Endodermal cell (in vitro differentiated cells): ENCODE measurements at regions not wholly inside any gene's neighbourhood (a gene's known extent, or its start where the extent isn't known, plus 50 kb on each side); places are given as distances from the start of the nearest gene placed in this dataset.

ENCODE experiments used
- DNase-seq: peaks from one replicate; pipeline ENCODE4 v3.0.0-alpha.2; 2017
- H3K27ac ChIP-seq: 2 replicates; pipeline ENCODE4 v1.5.1; 2013; ENCODE audit warnings: mild to moderate bottlenecking, low read depth, low read length, moderate library complexity
- H3K27me3 ChIP-seq: 2 replicates; pipeline ENCODE4 v1.6.1; 2013; ENCODE audit warnings: mild to moderate bottlenecking, low read length, moderate library complexity; ENCODE audit not compliant: insufficient read depth, control insufficient read depth, poor library complexity, severe bottlenecking
- H3K36me3 ChIP-seq: 2 replicates; pipeline ENCODE4 v1.7.0; 2013; ENCODE audit warnings: mild to moderate bottlenecking, low read length, moderate library complexity; ENCODE audit not compliant: control insufficient read depth, insufficient read depth
- H3K4me1 ChIP-seq: one replicate; pipeline ENCODE4 v1.7.0; 2013; ENCODE audit warnings: low read length; ENCODE audit not compliant: control insufficient read depth, insufficient read depth
- H3K4me3 ChIP-seq: 2 replicates; pipeline ENCODE4 v1.5.1; 2013; ENCODE audit warnings: mild to moderate bottlenecking, low read length, moderate library complexity
- H3K9ac ChIP-seq: 2 replicates; pipeline ENCODE4 v1.6.1; 2013; ENCODE audit warnings: mild to moderate bottlenecking, low read length, moderate library complexity; ENCODE audit not compliant: poor library complexity, severe bottlenecking; ENCODE audit errors: extremely low read depth
- H3K9me3 ChIP-seq: 2 replicates; pipeline ENCODE4 v1.6.1; 2013; ENCODE audit warnings: mild to moderate bottlenecking, low read length, moderate library complexity; ENCODE audit not compliant: control insufficient read depth
- H3K27ac Mint-ChIP-seq: 2 replicates; pipeline ENCODE4 v1.8.0; 2020; ENCODE audit warnings: mixed read lengths
- H3K27me3 Mint-ChIP-seq: 2 replicates; pipeline ENCODE4 v1.8.0; 2021; ENCODE audit warnings: mild to moderate bottlenecking, mixed read lengths; ENCODE audit not compliant: insufficient read depth
- H3K36me3 Mint-ChIP-seq: 2 replicates; pipeline ENCODE4 v1.8.0; 2020; ENCODE audit warnings: low read depth, mixed read lengths
- H3K4me1 Mint-ChIP-seq: 2 replicates; pipeline ENCODE4 v1.8.0; 2020; ENCODE audit warnings: mixed read lengths
- H3K4me3 Mint-ChIP-seq: 2 replicates; pipeline ENCODE4 v1.8.0; 2020; ENCODE audit warnings: mild to moderate bottlenecking, moderate library complexity, mixed read lengths
- H3K9me3 Mint-ChIP-seq: 2 replicates; pipeline ENCODE4 v1.8.0; 2020; ENCODE audit warnings: mild to moderate bottlenecking, mixed read lengths
- CTCF ChIP-seq: fragments of 200-600 bp; sonication (generic); conservative IDR thresholded peaks from 2 replicates; pipeline ENCODE4 v1.5.0; 2021; ENCODE audit warnings: antibody characterized with exemption, mild to moderate bottlenecking
- WGBS, 2 experiments: methylation state at CpG; one replicate each; pipeline versions ENCODE4 v1.1.5 to v1.1.7; 2013; ENCODE audit warnings: missing lambda C conversion rate in 2 of 2, mixed read lengths in 1 of 2; ENCODE audit not compliant: insufficient coverage in 1 of 2, insufficient read length in 1 of 2; 5-methylcytosine and 5-hydroxymethylcytosine counted together

DNA sequence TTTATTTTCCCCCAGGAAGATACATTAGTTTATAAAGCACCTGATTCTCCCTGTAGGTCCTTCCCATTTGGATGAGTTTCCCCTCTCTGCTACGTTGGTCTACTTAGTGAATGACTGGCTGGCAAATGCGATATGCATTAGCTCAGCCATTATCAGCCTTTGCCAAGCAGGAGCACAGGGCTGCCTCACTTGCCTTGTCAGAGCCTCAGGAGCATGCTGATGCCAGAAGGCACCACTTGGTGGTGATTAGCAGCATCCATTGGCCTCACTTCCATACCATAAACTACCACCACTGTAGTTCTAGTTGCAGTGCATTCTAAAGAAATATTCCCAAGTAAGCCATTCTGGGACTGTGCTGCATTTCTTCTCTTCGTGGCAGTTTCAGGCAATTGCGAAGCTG lies 442.8 kb upstream of the CHST9 start:
- peak; percentile 66 for TF ChIP-seq CTCF
- Histone ChIP-seq H3K9ac (no peak overlapping the region), H3K27me3 (no peaks in the 10 kb centered on the region), H3K4me3 (no peak overlapping the region), H3K27ac (no peak overlapping the region), H3K36me3 (no peaks in the 10 kb centered on the region), H3K9me3 (no peaks in the 10 kb centered on the region), H3K4me1 (no peaks in the 10 kb centered on the region)
- H3K9me3 Mint-ChIP-seq = no peaks in the 10 kb centered on the region
- no peak overlapping the region for H3K27ac Mint-ChIP-seq
- WGBS, 2 experiments = 87 to 88% methylated on average over 3 to 4 of the region's 4 CpGs
- peaks cover 4% of the 10 kb centered on the region for H3K4me1 Mint-ChIP-seq
- no peak overlapping the region for H3K4me3 Mint-ChIP-seq
- peak; percentile 72 for DNase-seq
- no peaks in the 10 kb centered on the region for H3K36me3 Mint-ChIP-seq
- no peaks in the 10 kb centered on the region for H3K27me3 Mint-ChIP-seq

- H3K4me3 ChIP-seq = no peak overlapping the region
- no peaks in the 10 kb centered on the region for H3K27me3 ChIP-seq
- no peak for TF ChIP-seq CTCF
- H3K36me3 ChIP-seq = no peaks in the 10 kb centered on the region
- Mint-ChIP-seq H3K4me1 (peaks cover 27% of the 10 kb centered on the region), H3K27ac (no peak overlapping the region), H3K27me3 (no peaks in the 10 kb centered on the region), H3K9me3 (no peaks in the 10 kb centered on the region), H3K36me3 (no peaks in the 10 kb centered on the region), H3K4me3 (no peak overlapping the region)
- H3K4me1 ChIP-seq = no peaks in the 10 kb centered on the region
- no peaks in the 10 kb centered on the region for H3K9me3 ChIP-seq
- WGBS, 2 experiments = 90 to 95% methylated on average over 2 of the region's 2 CpGs
- H3K9ac ChIP-seq = no peak overlapping the region
- DNase-seq = no peak
- H3K27ac ChIP-seq = no peak overlapping the region
These were observed 436.3 kb upstream of the CHST9 start for GRCh38 chr18:27621236-27621890.

- no peak overlapping the region for H3K9ac ChIP-seq
- Mint-ChIP-seq H3K9me3 (no peaks in the 10 kb centered on the region), H3K27me3 (no peaks in the 10 kb centered on the region), H3K27ac (no peak overlapping the region), H3K36me3 (no peaks in the 10 kb centered on the region), H3K4me3 (no peak overlapping the region), H3K4me1 (peaks cover 35% of the 10 kb centered on the region)
- DNase-seq = no peak
- 91 to 97% methylated on average over 3 to 4 of the region's 4 CpGs for WGBS, 2 experiments
- H3K4me3 ChIP-seq = no peak overlapping the region
- no peaks in the 10 kb centered on the region for H3K27me3 ChIP-seq
- no peaks in the 10 kb centered on the region for H3K36me3 ChIP-seq
- no peak for TF ChIP-seq CTCF
- peaks cover 10% of the 10 kb centered on the region for H3K4me1 ChIP-seq
- no peak overlapping the region for H3K27ac ChIP-seq
- no peaks in the 10 kb centered on the region for H3K9me3 ChIP-seq
These were observed 434.8 kb upstream of the CHST9 start for GRCh38 chr18:27619906-27620305.
